Activated CD8-positive, alpha-beta memory T cell treated with anti-CD3 and anti-CD28 coated beads for 1 hour (primary cell): ENCODE measurements at regions not wholly inside any gene's neighbourhood (a gene's known extent, or its start where the extent isn't known, plus 50 kb on each side); places are given as distances from the start of the nearest gene placed in this dataset.
"Not testable (repeated sequence)": the region's sequence is repeated elsewhere in the genome, so short reads cannot be mapped to it uniquely, and the experiment has no call there.

Experiments used
- DNase-seq, 2 donors: peaks; one replicate each; pipeline ENCODE4 v3.0.0-alpha.2; 2020; ENCODE audit warnings: low read depth in 1 of 2; ENCODE audit errors: extremely low read depth in 1 of 2

DNA sequence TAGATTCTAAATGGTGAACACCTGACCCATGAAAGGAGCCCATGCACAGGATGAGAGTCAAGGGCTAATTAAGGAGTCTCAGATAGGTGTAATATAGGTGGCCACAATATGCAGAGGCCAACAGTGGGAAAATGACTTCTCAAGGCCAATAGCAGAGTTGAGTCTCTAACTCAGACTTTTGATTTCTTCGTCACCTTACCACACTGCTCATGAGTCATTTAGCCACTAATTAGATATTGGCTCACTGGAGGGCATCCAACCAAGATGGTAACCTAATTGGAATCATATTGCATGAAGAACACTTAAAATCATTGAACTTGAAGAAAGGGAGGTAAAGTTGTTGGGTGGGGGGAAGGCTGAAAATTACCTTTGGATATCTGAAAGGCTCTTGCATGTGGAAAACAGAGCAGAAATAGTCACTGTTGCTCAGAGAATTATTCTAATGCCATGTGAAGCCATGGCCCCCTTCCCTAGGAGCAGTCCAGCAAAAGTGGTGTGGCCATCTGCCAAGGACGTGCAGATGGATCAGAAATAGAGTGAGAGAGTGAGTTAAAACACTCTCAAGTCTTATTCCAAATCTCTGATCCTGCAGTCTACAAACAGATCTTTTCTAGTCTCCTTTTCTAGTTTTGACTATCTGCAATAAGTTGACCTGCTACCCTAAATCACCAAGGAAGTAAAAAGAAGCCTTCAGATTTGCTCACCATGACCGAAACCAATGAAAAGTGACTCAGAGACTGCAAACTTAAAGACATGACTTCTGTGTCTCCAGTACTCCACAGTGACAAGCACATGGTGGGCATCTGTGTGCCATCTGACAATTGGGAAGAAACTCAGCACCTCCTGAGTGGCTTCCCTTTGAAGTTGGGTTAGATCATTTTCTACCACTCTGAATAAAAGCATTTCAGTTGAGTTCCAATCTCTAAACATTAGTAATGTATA lies 93.9 kb upstream of the C1QTNF7 start:
- DNase-seq, result no peak

DNA sequence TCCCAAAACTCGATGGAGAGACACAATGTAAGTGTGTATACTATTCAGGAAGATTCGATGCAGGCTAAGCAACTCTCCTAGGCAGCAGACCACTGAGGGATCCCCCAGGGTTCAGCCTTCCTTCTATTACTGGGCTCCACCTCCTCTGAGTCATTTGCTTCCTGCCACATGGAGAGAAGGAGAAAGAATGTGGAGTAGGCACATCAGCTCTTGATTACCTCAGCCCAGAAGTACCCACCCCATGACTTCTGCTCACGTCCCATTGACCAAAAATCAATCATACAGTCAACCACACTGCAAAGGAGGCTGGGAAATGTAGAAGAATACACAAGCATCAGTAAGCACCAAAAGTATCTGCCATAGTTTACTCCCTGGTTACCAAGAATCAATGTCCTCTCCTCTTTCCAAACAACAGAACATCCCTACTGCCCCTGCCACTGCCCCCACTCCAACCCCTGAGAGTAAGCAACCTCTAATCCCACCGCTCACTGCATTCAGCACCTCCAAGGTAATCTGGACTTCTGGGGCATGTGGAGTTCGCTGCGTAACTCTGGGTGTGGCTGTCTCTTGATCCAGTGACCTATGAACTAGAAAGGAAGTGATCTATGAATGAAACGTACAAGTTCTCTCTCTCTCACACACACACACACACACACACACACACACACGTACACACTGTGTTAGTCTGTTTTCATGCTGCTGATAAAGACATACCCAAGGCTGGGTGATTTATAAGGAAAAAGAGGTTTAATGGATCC lies 91.2 kb upstream of the C1QTNF7 start:
- DNase-seq, result no peak

DNA sequence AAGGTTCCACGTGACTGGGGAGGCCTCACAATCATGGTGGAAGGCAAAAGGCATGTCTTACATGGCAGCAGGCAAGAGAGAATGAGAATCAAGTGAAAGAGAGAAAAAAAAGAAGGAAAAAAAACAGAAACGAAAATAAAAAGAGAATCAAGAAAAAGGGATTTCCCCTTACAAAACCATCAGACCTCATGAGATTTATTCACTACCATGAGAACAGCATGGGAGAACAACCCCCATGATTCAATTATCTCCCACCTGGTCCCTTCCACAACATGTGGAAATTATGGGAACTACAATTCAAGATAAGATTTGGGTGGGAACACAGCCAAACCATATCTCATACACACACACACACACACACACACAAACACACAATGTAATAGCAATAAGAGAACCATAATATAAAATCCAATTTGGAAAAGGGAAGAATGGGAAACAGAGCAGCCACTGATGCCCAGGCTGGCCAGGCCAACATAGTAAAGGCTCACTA lies 90.6 kb upstream of the C1QTNF7 start:
- not testable (repeated sequence) for DNase-seq

DNA sequence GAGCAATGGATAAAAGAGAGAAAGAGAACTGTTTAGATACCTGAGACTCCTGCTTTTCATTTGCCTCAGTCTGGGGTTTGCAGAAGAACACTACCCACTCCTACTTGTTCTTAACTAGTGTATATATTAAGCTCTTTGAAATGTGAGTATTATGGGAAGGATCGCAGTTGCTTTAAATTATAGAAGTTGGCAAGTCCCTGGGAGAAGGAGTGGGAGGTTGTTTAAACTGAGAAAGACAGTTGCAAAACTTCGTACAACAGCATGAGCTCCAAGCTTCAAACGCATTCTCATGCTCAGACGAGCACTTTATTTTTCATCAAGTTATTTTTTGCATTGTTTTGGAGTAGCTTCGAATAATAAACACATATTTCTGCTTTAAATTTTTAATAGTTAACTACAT lies 88.1 kb upstream of the C1QTNF7 start:
- DNase-seq, result no peak

DNA sequence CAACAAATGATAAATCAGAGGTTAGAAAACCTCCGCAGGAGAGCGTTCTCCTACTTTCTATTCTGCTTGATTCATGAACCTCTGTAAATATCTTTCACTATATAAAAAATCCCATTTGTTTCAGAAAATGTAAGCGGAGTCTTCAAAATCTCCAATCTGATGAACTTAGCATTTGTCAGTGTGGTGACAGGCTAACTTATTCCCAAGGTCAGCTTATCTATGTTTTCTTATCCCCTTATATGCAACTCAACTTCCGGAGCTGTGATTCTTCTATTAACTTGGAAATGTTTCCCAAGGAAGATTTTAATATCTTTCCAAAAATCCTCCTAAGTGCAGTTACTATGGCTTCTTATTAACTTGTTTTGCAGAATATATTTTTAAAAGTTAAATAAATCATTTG lies 87.5 kb upstream of the C1QTNF7 start:
- DNase-seq, result no peak

DNA sequence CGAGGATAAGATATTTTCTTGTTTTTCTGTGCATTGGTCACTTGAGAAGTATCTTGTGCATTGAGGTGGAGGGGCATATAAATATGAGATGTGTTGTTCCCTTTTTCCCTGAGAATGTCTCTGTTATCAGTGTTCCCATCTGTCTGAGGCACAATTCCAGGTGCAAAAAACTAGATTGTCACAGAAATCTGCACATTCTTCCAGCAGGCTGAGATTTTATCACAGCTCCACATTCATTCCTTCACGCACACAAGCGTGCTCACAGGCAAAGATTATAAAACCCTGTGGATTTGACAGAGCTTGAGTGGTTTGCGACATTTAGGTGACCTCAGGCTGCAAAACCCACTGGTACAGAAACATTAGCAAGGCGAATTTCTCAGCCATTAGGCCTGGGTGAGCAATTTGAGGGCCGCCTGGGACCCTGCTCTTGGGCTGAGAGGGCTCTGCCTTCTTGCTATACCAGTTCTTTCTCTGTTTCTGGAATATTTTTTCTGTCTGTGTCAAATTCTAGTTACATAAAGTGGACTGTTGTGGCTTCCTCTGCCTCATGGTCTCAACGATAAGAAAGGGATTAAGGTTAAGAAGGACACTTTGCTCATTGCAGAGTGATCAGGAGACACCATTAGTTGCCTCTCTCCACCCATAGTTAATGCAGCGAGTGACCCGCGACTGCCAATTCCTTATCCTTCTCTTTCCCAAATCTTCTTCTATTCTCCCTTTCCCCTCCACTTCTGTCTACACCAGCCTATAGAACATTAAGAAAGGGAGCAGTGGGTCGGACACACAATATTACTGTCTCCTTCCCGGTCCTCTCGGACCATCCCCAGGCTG lies 86.7 kb upstream of the C1QTNF7 start:
- DNase-seq, result no peak

DNA sequence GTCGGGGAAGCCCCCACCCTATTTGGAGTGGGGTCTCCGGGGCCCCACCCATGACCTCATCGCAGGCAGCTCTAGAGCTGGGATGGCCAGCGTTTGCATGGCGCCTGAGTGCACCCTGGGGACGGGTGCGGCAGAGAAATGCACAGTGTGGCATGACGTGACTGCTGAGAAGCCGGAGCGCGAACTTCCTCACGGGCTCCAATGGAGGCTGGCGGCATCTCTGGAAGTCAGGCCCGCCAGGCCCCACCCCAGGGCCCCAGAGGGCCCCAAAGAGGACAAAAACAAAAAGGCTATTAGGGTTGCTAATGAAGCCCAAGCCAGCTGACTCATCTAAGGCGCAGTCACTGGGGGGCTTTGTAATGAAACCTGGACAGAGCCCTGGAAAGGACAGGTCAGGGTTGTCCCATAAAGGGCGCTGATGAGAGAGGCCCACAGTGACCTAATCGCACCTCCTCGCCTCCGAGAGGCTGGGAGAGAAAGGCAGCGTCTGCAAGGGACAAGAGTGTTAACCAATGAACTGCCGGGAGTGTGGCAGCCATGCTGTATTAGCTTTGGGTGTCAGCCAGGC lies 86.0 kb upstream of the C1QTNF7 start:
- DNase-seq, result no peak

DNA sequence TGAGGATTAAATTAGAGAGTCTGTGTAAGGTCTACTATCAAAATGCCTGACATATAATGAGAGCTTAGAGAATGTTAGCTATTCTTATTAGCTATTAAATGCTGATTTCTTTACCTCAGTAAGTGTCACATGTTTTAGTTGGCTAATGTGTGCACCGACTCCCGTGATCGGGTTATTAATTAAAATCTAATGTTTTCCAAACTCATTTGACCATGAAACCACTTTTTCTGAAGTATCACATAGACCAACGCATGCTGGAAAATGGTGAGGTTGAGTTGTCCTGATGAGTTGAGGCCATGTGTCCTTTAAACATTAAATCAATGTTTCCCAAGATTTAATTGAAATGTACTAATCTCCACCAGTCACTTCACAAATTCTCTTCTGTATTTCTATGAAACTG lies 84.8 kb upstream of the C1QTNF7 start:
- no peak for DNase-seq

DNA sequence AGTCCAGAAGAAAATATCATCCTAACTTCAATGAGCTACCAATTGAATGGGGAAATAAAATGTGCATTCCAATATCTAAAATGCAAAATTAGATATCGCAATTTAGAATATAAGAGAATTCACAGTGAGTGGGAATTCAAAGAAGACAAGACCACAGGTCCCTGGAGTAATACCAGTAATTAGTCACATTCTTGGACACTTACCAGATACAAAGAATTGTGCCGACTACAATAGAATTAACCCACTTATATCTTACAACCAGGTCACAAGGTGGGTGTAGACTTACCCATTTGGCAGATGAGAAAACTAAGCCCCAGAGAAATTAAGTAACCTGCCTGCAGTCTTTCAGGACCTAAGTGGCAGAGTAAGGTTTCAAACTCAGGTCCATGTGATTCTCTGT lies 84.3 kb upstream of the C1QTNF7 start:
- no peak for DNase-seq

DNA sequence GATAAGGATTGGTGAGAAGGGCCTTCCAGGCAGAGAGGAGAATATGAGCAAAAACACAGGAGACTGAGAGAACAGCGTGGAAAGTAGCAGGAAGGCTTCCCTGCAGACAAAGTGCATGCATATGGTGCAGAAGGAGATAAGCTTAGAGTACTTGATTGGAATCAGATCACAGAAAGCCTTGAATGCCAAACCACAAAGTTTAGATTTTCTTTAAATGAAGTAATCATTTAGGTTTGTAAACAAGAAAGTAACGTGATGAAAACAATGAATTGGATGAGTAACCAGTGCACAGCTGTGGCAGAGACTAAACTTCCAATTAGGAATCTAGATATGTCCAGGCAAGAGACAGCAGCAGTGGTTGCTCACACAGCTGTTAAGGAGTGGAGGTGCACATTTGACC lies 83.8 kb upstream of the C1QTNF7 start:
- no peak for DNase-seq

DNA sequence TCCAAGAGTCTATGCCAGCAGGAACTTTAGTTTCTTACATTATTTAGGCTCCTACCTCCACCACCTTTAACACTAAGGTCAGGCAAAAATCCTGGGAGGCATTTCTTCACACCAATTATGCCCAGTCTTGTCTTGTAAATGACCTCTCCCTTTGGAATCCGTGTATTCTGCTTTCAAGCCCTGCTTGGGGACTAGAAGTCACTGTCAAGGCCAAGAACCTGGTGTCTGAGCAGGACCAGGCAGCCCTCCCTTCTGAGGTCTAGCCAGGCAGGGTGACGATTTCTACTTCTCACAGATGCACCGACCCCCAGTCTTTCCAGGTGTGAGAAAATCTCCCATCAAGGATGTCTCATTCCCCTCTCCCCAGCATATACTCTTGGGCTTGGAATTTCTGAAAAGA lies 82.7 kb upstream of the C1QTNF7 start:
- DNase-seq, result no peak

DNA sequence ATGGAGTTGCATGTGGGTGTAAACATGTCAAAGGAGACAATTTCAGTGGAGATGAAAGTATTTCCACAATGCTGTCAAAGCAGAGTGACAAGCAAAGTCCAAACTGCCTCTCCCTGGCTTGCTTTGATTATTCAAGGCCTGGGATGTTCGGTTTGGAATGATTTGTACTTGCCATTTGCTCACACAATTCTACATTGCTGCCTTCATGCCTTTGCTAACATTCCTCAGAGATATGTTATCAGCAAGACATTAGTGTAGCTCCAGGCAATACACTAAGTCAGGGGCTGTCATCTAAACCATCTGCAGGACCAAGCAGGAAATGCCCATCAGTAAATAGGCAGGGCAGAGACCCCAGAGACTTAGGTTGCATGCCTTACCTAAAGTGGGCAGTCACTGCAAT lies 79.6 kb upstream of the C1QTNF7 start:
- no peak for DNase-seq

DNA sequence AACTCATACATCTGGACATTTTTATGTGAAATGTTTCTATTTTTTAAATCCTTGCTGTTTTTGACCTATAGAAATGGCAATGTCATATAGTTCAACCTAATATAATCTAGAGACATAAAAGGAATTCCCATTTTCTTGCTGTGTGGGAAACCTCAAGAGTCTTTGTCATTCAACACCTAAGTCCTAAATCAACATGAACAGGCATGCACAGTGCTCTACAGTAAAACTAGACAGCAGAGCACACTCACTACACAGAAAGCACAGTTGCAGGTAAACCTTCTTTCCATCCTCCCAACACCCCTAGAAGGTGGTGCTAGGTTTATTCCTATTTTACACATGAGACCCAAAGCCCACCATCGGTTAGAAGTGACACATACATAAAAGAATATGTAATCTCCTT lies 79.1 kb upstream of the C1QTNF7 start:
- DNase-seq, result no peak

DNA sequence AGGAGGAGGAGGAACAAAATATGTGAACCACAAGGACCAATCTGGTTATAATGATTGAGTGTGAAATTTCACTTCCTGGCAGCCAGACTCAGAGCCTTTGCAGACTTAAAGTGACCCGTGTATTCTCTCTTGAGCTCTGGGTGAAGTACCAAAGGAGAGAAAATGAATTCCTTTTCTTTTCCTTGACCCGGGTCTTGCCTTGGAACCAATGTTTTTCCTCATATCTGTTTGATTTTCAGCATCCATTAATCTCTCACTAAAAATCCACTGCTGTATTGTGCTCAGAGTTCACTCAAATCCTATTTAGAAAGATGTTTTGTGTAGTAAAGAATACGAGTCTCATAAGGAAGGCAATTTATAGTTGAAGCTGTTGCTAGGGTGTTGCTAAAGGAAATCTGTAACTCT lies 78.3 kb upstream of the C1QTNF7 start:
- no peak for DNase-seq

DNA sequence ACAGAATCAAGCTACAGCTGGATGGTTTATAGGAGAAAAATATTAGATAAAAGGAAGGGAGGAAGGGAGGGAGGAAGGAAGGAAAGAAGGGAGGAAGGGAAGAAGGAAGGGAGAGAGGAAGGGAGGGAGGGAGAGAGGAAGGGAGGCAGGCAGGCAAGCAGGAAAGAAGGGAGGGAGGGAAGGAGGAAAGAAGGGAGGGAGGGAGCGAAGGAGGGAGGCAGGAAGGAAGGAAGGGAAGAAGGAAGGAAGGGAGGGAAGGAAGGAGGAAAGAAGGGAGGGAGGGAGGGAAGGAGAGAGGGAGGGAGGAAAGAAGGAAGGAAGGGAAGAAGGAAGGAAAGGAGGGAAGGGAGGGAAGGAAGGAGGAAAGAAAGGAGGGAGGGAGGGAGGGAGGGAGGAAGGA lies 77.9 kb upstream of the C1QTNF7 start:
- DNase-seq, result no peak

DNA sequence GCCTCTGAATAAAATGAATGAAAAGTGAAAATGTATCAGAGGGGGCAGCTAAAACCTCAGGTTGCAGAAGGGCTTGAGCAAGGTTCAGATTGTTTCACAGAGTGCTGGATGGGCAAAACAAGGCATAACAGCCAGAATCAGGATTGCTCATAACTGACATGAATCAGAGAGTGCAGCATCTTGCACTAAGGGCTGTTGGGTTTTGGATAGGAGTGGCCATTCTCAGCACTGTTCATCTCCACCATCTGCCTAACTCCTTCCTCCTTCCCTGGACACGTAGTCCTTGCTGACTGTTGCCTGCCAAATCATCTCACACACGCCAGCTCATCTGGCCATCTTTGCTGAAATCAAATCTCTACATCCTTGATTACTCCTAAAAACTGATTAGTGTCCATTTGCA lies 75.3 kb upstream of the C1QTNF7 start:
- DNase-seq, result no peak

DNA sequence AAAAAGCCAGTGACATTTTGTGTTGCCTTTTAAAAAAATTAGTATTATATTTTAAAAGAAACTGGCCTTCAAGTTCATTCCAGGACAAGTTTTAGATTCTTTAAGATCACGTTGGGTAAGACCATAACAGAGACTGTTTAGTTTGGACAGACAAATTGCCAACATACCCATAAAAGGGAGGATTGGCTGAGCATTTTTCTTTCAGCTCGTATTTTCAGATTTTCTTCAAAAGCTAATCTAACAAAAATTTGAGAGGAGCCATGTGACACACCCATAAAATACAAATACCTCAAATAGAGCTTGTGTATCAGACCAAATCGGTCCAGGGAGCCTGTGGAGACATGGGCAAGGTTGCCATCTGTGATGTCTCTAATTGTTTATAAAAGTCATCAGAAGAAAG lies 74.6 kb upstream of the C1QTNF7 start:
- no peak for DNase-seq

DNA sequence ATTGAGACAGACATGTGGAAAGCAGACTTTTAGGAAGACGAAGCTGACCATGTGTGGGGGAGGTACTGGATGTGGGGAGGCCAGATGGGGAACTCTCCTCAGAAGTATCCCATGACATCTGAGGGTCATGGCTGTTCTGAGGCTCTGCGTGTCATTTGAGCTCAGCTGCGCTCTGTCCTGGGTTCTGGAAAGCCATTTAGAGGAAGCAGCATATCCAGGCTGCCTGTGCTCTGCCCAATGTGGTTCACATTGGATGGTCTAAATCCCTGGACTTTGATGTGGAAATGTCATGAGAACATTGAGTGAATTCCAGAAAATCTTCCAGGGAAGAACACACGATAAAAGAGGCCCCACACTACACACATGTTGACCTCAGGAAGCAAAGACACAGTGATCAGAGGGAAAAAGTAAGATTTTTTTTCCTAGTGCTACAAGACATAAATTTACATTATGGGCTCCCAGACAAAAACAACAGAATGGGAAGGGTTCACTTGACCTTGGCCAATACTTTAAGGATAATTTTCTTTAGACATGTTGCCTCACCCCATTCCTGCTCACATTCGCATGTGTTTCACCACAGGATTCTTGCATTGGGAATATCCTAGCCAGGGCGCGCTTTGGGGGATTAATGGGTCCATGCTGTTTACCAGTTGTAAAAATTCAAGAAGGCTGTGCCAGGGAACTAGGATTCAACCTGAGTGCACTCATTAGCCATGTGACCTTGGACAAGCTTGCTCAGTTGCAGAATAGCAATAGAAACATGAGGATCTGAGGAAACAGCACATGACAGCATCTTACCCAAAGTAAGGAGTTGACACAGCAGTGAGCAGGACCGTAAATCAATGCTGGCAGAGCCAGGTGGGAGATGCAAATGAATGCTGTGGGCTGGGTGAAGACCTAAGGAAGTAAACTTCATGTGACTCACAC lies 73.2 kb upstream of the C1QTNF7 start:
- DNase-seq, result no peak

DNA sequence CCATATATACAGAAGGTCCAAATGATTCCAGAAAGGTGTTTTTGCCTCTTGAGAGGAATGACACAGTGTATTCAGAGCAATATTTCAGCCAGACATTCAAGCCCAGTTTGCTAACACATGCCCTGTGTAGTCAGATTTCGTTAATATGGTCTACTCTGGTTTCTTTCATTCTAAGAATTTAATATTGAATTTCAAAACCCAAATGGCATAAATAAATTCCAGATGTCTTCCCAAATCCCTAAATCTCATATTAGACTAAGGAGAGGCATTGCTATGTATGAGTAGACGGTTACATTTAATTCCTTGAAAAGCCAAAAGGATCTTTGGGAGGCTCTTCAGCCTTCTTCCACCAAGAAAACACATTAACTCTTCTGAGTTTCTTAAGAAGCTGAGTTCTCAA lies 66.3 kb upstream of the C1QTNF7 start:
- DNase-seq, result no peak

DNA sequence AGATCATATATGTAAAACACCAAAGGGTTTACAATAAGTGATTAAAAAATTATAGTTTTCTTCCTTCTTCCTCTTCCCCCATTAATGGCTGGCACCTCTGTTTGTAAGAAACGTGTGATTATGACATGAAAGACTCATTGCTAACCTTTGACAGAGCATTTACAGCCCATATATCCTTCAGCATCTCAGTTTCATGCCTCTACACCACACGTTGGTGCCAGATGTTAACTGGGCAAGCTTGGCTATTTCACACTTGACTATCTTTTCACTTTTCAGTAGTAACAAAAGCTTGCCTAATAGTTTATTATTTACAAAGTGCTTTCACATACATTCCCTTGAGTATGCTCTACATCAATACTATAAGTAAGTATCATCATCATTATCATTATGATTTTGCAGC lies 65.3 kb upstream of the C1QTNF7 start:
- no peak for DNase-seq
